ENCODE measurements at regions not wholly inside any gene's neighbourhood (a gene's known extent, or its start where the extent isn't known, plus 50 kb on each side); places are given as distances from the start of the nearest gene placed in this dataset.

DNA sequence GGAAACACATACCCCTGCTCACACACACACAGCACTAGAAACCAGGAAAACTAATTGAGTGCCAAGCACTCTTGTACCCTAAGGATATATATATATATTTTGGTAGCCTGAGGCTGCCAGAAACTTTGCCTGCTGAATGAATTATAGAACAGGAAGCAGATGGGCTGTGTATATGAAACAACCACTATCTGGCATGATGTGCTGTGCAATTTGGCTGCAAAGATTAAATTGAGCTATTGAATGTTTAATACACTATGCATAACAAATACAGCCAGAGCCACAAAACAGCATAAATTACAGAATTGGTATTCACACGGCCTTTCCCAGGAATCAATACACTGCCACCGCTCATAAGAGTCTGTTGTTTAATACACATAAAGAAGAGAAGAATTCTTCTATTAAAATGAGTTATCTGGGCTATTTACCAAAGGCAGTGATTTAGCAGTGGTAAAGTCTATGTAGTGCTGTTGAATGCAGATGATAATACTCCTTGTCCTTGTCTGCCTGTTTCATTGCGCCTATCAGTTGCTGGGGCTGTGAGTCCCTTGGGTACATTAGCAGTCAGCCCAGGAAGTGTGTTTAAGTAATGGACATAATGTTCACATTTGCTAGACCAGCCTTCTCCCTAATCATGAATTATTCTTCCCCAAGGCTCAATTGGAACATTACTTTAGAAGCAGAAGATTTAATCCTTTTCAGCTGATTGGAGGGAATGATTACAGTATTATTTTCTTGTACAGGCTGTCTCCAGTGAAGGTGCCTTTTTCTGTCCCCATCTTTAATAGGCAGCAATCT is 294.3 kb downstream of the TLE1 start:
- no peaks in the 10 kb centered on the region for H3K27me3 Mint-ChIP-seq (ENCODE audit: insufficient read depth, unreplicated experiment)
- no peaks in the 10 kb centered on the region for H3K36me3 Mint-ChIP-seq (ENCODE audit: insufficient read depth, unreplicated experiment)
- ChIA-PET CTCF (interaction anchor here (1.0 kb wide), 1 partner anchor 9 kb away, joined by 3 read pairs; no protein-coding TSS in a partner anchor), POLR2A (interaction anchor here (0.7 kb wide), 1 partner anchor 538 kb away, joined by 3 read pairs; no protein-coding TSS in a partner anchor)
- no peak overlapping the region for H3K27ac Mint-ChIP-seq (ENCODE audit: low read depth, unreplicated experiment)
- H3K4me3 Mint-ChIP-seq (ENCODE audit: unreplicated experiment) = no peak overlapping the region
- H3K9me3 Mint-ChIP-seq (ENCODE audit: unreplicated experiment) = no peaks in the 10 kb centered on the region
- no peak for TF ChIP-seq CTCF (IDR thresholded peaks at IDR 0.05; ENCODE audit: unreplicated experiment)
- intact Hi-C loops (cut with micrococcal nuclease) = no loop called here
- H3K4me1 Mint-ChIP-seq (ENCODE audit: insufficient read depth, unreplicated experiment) = peaks cover 13% of the 10 kb centered on the region
- DNase-seq (ENCODE audit: unreplicated experiment) = no peak
- no TSS peak for BruUV-seq (replicated peaks)

DNA sequence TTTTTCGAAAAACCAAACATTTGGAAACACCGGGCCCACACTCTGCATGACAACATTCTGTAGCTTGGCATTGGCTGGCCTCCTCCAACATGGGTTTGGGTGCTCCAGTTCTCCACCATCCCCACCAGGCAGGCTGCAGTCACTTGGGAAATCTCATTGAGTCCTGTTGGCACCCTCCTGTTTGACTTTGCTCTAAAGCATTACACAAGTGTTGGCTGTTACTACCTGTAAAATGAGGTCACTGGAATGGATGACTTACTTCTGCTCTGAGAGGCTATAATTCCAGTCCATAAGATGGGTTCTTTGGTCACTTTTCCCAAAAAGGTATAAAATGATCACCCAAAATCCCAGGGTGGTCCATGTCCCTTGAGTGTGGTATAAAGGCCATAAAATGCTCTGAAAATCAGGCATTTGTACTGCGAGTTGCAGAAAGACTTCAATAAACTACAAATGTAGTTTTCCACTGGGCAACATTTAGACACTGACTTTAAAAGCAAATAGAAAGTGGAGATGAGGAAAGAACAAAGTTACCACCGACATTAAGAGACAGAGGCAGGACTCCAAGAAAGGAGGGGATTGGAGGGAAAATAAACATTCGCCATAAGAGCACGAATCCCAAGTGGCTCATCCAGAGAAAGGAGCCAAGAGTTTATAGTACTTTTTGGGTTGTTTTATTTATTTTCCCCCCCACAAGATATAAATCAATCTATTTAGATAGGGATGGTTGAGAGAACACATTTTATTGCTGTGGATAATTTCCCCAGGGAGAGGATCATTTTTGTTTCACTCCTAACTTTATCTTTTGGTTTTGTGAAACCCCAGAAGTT is 295.1 kb downstream of the TLE1 start:
- Mint-ChIP-seq H3K27ac (ENCODE audit: low read depth, unreplicated experiment) (no peak overlapping the region), H3K36me3 (ENCODE audit: insufficient read depth, unreplicated experiment) (no peaks in the 10 kb centered on the region), H3K27me3 (ENCODE audit: insufficient read depth, unreplicated experiment) (no peaks in the 10 kb centered on the region), H3K4me3 (ENCODE audit: unreplicated experiment) (no peak overlapping the region), H3K4me1 (ENCODE audit: insufficient read depth, unreplicated experiment) (peaks cover 22% of the 10 kb centered on the region), H3K9me3 (ENCODE audit: unreplicated experiment) (no peaks in the 10 kb centered on the region)
- CTCF ChIA-PET = no interaction called here
- no peak for TF ChIP-seq CTCF (IDR thresholded peaks at IDR 0.05; ENCODE audit: unreplicated experiment)
- intact Hi-C loops (cut with micrococcal nuclease) = no loop called here
- POLR2A ChIA-PET = no interaction called here
- no peak for DNase-seq (ENCODE audit: unreplicated experiment)
- BruUV-seq (replicated peaks) = no TSS peak

DNA sequence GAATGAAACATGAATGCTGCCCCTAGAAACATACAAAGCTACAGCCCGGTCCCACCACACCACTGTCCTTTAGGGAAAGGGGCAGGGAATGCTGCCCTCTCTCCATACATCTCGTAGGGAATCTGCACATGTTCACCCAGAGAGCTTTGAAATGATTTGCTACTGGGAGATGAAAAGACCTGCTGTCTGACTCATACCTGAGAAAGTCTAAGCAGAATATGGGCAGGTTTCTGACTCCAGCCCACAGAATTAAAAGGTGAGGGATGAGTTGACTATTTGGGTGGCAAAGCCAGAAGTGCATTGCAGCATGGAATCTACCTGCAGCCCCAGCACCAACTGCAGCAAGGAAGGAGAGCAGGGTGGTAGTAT is 297.9 kb downstream of the TLE1 start:
- no peak for DNase-seq (ENCODE audit: unreplicated experiment)
- TF ChIP-seq CTCF (IDR thresholded peaks at IDR 0.05; ENCODE audit: unreplicated experiment) = no peak
- no peaks in the 10 kb centered on the region for H3K36me3 Mint-ChIP-seq (ENCODE audit: insufficient read depth, unreplicated experiment)
- BruUV-seq (replicated peaks) = no TSS peak
- no peak overlapping the region for H3K27ac Mint-ChIP-seq (ENCODE audit: low read depth, unreplicated experiment)
- no peaks in the 10 kb centered on the region for H3K9me3 Mint-ChIP-seq (ENCODE audit: unreplicated experiment)
- CTCF ChIA-PET = interaction anchor here (0.6 to 0.8 kb wide), 2 partner anchors 12 to 431 kb away, joined by 3 read pairs; no protein-coding TSS in a partner anchor
- intact Hi-C loops (cut with micrococcal nuclease) = no loop called here
- POLR2A ChIA-PET = no interaction called here
- no peak overlapping the region for H3K4me3 Mint-ChIP-seq (ENCODE audit: unreplicated experiment)
- no peaks in the 10 kb centered on the region for H3K27me3 Mint-ChIP-seq (ENCODE audit: insufficient read depth, unreplicated experiment)
- H3K4me1 Mint-ChIP-seq (ENCODE audit: insufficient read depth, unreplicated experiment) = peaks cover 27% of the 10 kb centered on the region

GRCh38 chr9:81390792-81391456 is 298.4 kb downstream of the TLE1 start:
- no peak overlapping the region for H3K4me3 Mint-ChIP-seq (ENCODE audit: unreplicated experiment)
- ChIA-PET CTCF (interaction anchor here (0.6 to 0.8 kb wide), 3 partner anchors 13 to 431 kb away, joined by 3 read pairs; no protein-coding TSS in a partner anchor), POLR2A (no interaction called here)
- no peak for TF ChIP-seq CTCF (IDR thresholded peaks at IDR 0.05; ENCODE audit: unreplicated experiment)
- no peaks in the 10 kb centered on the region for H3K27me3 Mint-ChIP-seq (ENCODE audit: insufficient read depth, unreplicated experiment)
- no peaks in the 10 kb centered on the region for H3K9me3 Mint-ChIP-seq (ENCODE audit: unreplicated experiment)
- BruUV-seq (replicated peaks) = no TSS peak
- DNase-seq (ENCODE audit: unreplicated experiment) = no peak
- H3K27ac Mint-ChIP-seq (ENCODE audit: low read depth, unreplicated experiment) = no peak overlapping the region
- intact Hi-C loops (cut with micrococcal nuclease) = no loop called here
- H3K4me1 Mint-ChIP-seq (ENCODE audit: insufficient read depth, unreplicated experiment) = peaks cover 27% of the 10 kb centered on the region
- no peaks in the 10 kb centered on the region for H3K36me3 Mint-ChIP-seq (ENCODE audit: insufficient read depth, unreplicated experiment)

All from MCF 10A (cell line).